ENCODE measurements at regions not wholly inside any gene's neighbourhood (a gene's known extent, or its start where the extent isn't known, plus 50 kb on each side); places are given as distances from the start of the nearest gene placed in this dataset.

DNA sequence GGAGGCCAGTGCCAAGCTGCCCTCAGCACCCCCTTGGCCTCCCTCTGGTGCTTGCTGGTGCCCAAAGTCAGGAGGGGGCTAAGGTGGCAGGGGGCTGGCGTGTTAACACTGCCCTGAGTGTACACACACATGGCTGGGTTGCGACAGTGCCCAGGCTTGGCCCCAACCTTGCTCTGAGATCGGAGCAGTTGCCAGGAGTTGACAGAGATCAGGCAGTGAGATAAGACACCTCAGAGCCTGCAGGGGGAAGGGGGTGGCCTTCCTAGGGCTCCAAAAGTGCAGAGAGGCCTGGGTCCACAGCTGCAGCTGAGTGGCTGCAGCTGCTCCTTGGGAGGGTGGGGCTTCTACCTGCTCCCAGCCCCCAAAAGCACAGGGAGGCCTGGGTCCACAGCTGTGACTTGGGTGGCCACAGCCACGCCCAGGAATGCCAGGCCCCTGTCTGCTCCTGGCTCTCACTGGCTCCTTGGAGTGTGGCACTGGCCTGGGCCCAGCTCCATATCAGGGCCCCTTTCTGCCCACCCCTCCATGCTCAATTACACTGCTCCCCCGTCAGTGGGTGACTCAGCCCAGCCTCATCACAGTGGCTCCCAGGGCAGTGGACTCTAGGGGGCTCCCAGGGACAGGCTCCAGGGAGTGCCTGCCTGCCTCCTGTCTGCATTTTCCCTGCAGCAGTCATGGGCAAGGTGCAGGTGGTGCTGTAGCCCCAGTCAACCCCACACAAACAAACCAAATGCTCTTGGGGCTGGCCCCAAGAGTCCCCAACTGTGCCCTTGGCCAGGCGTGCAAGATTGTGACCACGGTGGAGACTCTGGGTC, 56.4 kb upstream of the C15orf39 start (continued):
- TF ChIP-seq, protein P1, sequence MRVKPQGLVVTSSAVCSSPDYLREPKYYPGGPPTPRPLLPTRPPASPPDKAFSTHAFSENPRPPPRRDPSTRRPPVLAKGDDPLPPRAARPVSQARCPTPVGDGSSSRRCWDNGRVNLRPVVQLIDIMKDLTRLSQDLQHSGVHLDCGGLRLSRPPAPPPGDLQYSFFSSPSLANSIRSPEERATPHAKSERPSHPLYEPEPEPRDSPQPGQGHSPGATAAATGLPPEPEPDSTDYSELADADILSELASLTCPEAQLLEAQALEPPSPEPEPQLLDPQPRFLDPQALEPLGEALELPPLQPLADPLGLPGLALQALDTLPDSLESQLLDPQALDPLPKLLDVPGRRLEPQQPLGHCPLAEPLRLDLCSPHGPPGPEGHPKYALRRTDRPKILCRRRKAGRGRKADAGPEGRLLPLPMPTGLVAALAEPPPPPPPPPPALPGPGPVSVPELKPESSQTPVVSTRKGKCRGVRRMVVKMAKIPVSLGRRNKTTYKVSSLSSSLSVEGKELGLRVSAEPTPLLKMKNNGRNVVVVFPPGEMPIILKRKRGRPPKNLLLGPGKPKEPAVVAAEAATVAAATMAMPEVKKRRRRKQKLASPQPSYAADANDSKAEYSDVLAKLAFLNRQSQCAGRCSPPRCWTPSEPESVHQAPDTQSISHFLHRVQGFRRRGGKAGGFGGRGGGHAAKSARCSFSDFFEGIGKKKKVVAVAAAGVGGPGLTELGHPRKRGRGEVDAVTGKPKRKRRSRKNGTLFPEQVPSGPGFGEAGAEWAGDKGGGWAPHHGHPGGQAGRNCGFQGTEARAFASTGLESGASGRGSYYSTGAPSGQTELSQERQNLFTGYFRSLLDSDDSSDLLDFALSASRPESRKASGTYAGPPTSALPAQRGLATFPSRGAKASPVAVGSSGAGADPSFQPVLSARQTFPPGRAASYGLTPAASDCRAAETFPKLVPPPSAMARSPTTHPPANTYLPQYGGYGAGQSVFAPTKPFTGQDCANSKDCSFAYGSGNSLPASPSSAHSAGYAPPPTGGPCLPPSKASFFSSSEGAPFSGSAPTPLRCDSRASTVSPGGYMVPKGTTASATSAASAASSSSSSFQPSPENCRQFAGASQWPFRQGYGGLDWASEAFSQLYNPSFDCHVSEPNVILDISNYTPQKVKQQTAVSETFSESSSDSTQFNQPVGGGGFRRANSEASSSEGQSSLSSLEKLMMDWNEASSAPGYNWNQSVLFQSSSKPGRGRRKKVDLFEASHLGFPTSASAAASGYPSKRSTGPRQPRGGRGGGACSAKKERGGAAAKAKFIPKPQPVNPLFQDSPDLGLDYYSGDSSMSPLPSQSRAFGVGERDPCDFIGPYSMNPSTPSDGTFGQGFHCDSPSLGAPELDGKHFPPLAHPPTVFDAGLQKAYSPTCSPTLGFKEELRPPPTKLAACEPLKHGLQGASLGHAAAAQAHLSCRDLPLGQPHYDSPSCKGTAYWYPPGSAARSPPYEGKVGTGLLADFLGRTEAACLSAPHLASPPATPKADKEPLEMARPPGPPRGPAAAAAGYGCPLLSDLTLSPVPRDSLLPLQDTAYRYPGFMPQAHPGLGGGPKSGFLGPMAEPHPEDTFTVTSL (CRISPR knock-in tag; IDR thresholded peaks at IDR 0.05; ENCODE audit: borderline replicate concordance): no peak
- no peak for TF ChIP-seq ZC3H13 (CRISPR knock-in tag; IDR thresholded peaks at IDR 0.05)
- TF ChIP-seq FOXP1 (IDR thresholded peaks at IDR 0.05): no peak
- TF ChIP-seq FOXP1 (CRISPR knock-in tag; IDR thresholded peaks at IDR 0.05): no peak
- TF ChIP-seq ZNF713 (CRISPR knock-in tag; IDR thresholded peaks at IDR 0.05): 0 out of 2 replicates have a peak, but pooled peaks have one; percentile 26
- no peak for TF ChIP-seq ZNF235 (CRISPR knock-in tag; IDR thresholded peaks at IDR 0.05; ENCODE audit: borderline replicate concordance)
- TF ChIP-seq, protein P2, sequence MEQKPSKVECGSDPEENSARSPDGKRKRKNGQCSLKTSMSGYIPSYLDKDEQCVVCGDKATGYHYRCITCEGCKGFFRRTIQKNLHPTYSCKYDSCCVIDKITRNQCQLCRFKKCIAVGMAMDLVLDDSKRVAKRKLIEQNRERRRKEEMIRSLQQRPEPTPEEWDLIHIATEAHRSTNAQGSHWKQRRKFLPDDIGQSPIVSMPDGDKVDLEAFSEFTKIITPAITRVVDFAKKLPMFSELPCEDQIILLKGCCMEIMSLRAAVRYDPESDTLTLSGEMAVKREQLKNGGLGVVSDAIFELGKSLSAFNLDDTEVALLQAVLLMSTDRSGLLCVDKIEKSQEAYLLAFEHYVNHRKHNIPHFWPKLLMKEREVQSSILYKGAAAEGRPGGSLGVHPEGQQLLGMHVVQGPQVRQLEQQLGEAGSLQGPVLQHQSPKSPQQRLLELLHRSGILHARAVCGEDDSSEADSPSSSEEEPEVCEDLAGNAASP (CRISPR knock-in tag; IDR thresholded peaks at IDR 0.05; ENCODE audit: borderline replicate concordance): peak; percentile 36; the same call in 1 of the 2 replicates
- TF ChIP-seq, protein P3, sequence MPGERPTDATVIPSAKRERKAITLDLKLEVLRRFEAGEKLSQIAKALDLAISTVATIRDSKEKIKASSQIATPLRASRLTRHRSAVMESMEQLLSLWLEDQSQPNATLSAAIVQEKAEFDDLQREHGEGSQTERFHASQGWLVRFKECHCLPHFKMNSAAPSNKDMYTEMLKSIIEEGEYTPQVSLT (CRISPR knock-in tag; IDR thresholded peaks at IDR 0.05; ENCODE audit: borderline replicate concordance, low read depth): no peak
- TF ChIP-seq SRSF9 (IDR thresholded peaks at IDR 0.05; ENCODE audit: borderline replicate concordance, insufficient read depth, low read depth, low read length, poor library complexity, severe bottlenecking): no peak
- TF ChIP-seq TEAD2 (CRISPR knock-in tag; IDR thresholded peaks at IDR 0.05): no peak
- TF ChIP-seq, protein P4, sequence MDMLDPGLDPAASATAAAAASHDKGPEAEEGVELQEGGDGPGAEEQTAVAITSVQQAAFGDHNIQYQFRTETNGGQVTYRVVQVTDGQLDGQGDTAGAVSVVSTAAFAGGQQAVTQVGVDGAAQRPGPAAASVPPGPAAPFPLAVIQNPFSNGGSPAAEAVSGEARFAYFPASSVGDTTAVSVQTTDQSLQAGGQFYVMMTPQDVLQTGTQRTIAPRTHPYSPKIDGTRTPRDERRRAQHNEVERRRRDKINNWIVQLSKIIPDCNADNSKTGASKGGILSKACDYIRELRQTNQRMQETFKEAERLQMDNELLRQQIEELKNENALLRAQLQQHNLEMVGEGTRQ (IDR thresholded peaks at IDR 0.05; ENCODE audit: low read depth, low read length): no peak
- TF ChIP-seq, protein P4 (CRISPR knock-in tag; IDR thresholded peaks at IDR 0.05; ENCODE audit: borderline replicate concordance): no peak
- TF ChIP-seq ZEB1 (IDR thresholded peaks at IDR 0.05; ENCODE audit: insufficient replicate concordance, low read depth): no peak
- TF ChIP-seq ASH2L (IDR thresholded peaks at IDR 0.05; ENCODE audit: insufficient read length, low read depth, low read length): no peak
- TF ChIP-seq, protein P5, sequence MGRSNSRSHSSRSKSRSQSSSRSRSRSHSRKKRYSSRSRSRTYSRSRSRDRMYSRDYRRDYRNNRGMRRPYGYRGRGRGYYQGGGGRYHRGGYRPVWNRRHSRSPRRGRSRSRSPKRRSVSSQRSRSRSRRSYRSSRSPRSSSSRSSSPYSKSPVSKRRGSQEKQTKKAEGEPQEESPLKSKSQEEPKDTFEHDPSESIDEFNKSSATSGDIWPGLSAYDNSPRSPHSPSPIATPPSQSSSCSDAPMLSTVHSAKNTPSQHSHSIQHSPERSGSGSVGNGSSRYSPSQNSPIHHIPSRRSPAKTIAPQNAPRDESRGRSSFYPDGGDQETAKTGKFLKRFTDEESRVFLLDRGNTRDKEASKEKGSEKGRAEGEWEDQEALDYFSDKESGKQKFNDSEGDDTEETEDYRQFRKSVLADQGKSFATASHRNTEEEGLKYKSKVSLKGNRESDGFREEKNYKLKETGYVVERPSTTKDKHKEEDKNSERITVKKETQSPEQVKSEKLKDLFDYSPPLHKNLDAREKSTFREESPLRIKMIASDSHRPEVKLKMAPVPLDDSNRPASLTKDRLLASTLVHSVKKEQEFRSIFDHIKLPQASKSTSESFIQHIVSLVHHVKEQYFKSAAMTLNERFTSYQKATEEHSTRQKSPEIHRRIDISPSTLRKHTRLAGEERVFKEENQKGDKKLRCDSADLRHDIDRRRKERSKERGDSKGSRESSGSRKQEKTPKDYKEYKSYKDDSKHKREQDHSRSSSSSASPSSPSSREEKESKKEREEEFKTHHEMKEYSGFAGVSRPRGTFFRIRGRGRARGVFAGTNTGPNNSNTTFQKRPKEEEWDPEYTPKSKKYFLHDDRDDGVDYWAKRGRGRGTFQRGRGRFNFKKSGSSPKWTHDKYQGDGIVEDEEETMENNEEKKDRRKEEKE (IDR thresholded peaks at IDR 0.05): no peak

Measured in HepG2 (cell line).